Liver (tissue), 8 donors: ENCODE measurements at regions not wholly inside any gene's neighbourhood (a gene's known extent, or its start where the extent isn't known, plus 50 kb on each side); places are given as distances from the start of the nearest gene placed in this dataset.

Experiments
- DNase-seq: peaks from one replicate; pipeline ENCODE4 v3.0.0-alpha.2; 2017; ENCODE audit warnings: low spot score
- H3K27ac ChIP-seq, 2 donors: one replicate each; pipeline ENCODE4 v1.7.0; 2013; ENCODE audit warnings: inconsistent platforms in 2 of 2, low read length in 2 of 2, control low read depth in 1 of 2, low read depth in 1 of 2, mild to moderate bottlenecking in 1 of 2
- H3K27me3 ChIP-seq, 4 donors: one replicate each; pipeline versions ENCODE4 v1.6.1 to v1.7.0; 2013; ENCODE audit warnings: low read length in 3 of 4, inconsistent platforms in 1 of 4, mild to moderate bottlenecking in 1 of 4, moderate library complexity in 1 of 4; ENCODE audit not compliant: control insufficient read depth in 4 of 4, insufficient read depth in 4 of 4
- H3K36me3 ChIP-seq, 4 donors: one replicate each; pipeline versions ENCODE4 v1.6.1 to v1.7.0; 2013; ENCODE audit warnings: low read length in 3 of 4, mild to moderate bottlenecking in 3 of 4, low read depth in 1 of 4, moderate library complexity in 1 of 4; ENCODE audit not compliant: control insufficient read depth in 4 of 4, insufficient read depth in 3 of 4
- H3K4me1 ChIP-seq, 4 donors: one replicate each; pipeline versions ENCODE4 v1.6.1 to v1.7.0; 2013; ENCODE audit warnings: low read length in 3 of 4, mild to moderate bottlenecking in 3 of 4, moderate library complexity in 1 of 4; ENCODE audit not compliant: control insufficient read depth in 4 of 4, insufficient read depth in 4 of 4
- H3K4me3 ChIP-seq, 3 donors: one replicate each; pipeline versions ENCODE4 v1.6.1 to v1.7.0; 2013; ENCODE audit warnings: low read length in 3 of 3, control low read depth in 1 of 3, low read depth in 1 of 3, mild to moderate bottlenecking in 1 of 3
- H3K9ac ChIP-seq, 2 donors: one replicate each; pipeline ENCODE4 v1.7.0; 2013; ENCODE audit warnings: low read length in 2 of 2, mild to moderate bottlenecking in 2 of 2, moderate library complexity in 2 of 2, control low read depth in 1 of 2, low read depth in 1 of 2
- H3K9me3 ChIP-seq, 4 donors: one replicate each; pipeline versions ENCODE4 v1.6.1 to v1.7.0; 2013; ENCODE audit warnings: low read length in 3 of 4; ENCODE audit not compliant: control insufficient read depth in 4 of 4
- CTCF ChIP-seq: fragments of 150-350 bp; IDR thresholded peaks from 2 replicates; pipeline ENCODE4 v1.5.1; 2017; ENCODE audit warnings: improper control_type of control experiment, low read depth, low read length; ENCODE audit not compliant: missing input control
- EGR1 ChIP-seq, 2 donors: IDR thresholded peaks; 2 replicates each; pipeline ENCODE4 v1.6.1; 2016 to 2018; ENCODE audit warnings: antibody characterized with exemption in 2 of 2, low read depth in 2 of 2
- FOXA1 ChIP-seq: IDR thresholded peaks from 2 replicates; pipeline ENCODE4 v1.6.1; 2016; ENCODE audit warnings: antibody characterized with exemption
- FOXA2 ChIP-seq: IDR thresholded peaks from 2 replicates; pipeline ENCODE4 v1.6.1; 2016; ENCODE audit warnings: antibody characterized with exemption
- GABPA ChIP-seq, 2 donors: IDR thresholded peaks in 1 of 2; conservative IDR thresholded peaks in 1 of 2; 2 replicates each; pipeline ENCODE4 v1.6.1; 2016; ENCODE audit warnings: antibody characterized with exemption in 2 of 2, mild to moderate bottlenecking in 1 of 2, moderate library complexity in 1 of 2
- HNF4A ChIP-seq, 2 donors: conservative IDR thresholded peaks; 2 replicates each; pipeline ENCODE4 v1.6.1; 2016; ENCODE audit warnings: antibody characterized with exemption in 2 of 2, mild to moderate bottlenecking in 2 of 2
- HNF4G ChIP-seq: IDR thresholded peaks from 2 replicates; pipeline ENCODE4 v1.6.1; 2016; ENCODE audit warnings: antibody characterized with exemption
- JUND ChIP-seq, 2 donors: IDR thresholded peaks; 2 replicates each; pipeline ENCODE4 v1.6.1; 2016; ENCODE audit warnings: antibody characterized with exemption in 2 of 2
- NR2F2 ChIP-seq: IDR thresholded peaks from 2 replicates; pipeline ENCODE4 v1.6.1; 2016; ENCODE audit warnings: antibody characterized with exemption
- RAD21 ChIP-seq, 2 donors: IDR thresholded peaks; 2 replicates each; pipeline ENCODE4 v1.6.1; 2016; ENCODE audit warnings: antibody characterized with exemption in 2 of 2, mild to moderate bottlenecking in 2 of 2
- RXRA ChIP-seq, 2 donors: IDR thresholded peaks; 2 replicates each; pipeline ENCODE4 v1.6.1; 2017 to 2018; ENCODE audit warnings: antibody characterized with exemption in 2 of 2, mild to moderate bottlenecking in 1 of 2
- SP1 ChIP-seq: IDR thresholded peaks from 2 replicates; pipeline ENCODE4 v1.6.1; 2018; ENCODE audit warnings: antibody characterized with exemption, mild to moderate bottlenecking
- TAF1 ChIP-seq: conservative IDR thresholded peaks from 2 replicates; pipeline ENCODE4 v1.6.1; 2016; ENCODE audit warnings: antibody characterized with exemption, mild to moderate bottlenecking
- YY1 ChIP-seq: IDR thresholded peaks from 2 replicates; pipeline ENCODE4 v1.6.1; 2016; ENCODE audit warnings: antibody characterized with exemption, mild to moderate bottlenecking
- WGBS: extraction: QIAGEN DNeasy Blood & Tissue Kit; methylation state at CpG from one replicate; pipeline ENCODE4 v1.1.7; 2013; 5-methylcytosine and 5-hydroxymethylcytosine counted together
- TF ChIP-seq, protein P1 (sequence below): IDR thresholded peaks from 2 replicates; pipeline ENCODE4 v1.6.1; 2016; ENCODE audit warnings: antibody characterized with exemption
- TF ChIP-seq, protein P2 (sequence below): IDR thresholded peaks from 2 replicates; pipeline ENCODE4 v1.6.1; 2016; ENCODE audit warnings: antibody characterized with exemption, mild to moderate bottlenecking
- TF ChIP-seq, protein P3 (sequence below): IDR thresholded peaks from 2 replicates; pipeline ENCODE4 v1.6.1; 2016; ENCODE audit warnings: antibody characterized with exemption
- TF ChIP-seq, protein P4 (sequence below): IDR thresholded peaks from 2 replicates; pipeline ENCODE4 v1.6.1; 2016; ENCODE audit warnings: antibody characterized with exemption
- donor health status: healthy.
- donor health status: healthy.
- donor health status: healthy.
- donor health status: healthy.
- donor health status: healthy.

DNA sequence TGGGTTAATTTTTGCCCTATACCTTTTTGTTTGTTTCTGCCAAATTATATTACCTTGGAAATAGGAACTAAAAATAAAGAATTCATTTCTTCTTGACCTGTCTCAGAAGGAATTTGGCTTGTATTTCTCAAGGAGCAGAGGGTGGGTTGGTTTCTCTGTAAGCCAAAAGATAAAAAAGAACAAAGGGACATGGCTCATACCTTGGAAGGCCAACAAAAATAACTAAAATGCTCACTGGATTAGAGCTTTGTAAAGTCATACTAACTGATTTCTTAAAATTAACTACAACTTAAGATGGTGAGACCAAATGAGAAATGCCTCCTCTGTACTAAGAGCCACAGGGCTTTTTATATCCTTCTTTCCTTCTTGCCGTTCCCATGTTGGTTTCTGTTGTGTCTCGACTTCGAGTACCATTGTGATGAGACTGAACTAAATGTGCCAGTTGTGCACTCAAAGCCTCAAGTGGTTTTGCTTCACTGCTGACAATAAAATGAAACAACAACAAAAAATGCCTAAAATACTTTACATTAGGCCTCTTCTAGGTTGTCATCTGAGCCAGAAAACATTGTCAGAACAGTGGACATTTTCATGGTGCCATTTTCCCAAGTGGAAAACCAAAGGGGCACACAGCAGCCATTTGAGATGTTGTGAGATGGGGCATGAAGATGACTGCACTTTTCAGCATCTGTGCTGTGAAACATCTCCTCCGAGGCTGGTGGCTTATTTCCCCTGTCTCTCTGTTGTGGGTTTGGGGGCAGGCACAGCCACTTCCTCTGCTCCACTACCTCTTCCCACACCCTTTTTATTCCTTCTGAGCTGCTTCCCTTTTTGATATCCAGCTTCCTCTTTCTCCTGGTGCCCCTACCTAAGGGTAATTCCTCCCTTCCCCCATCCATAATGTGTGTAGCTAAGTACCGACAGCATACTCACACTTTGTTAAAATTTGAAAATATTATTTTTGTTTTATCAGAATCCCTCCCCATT, 51.8 kb upstream of the AGR3 start:
- WGBS: 83% methylated on average over 5 of the region's 5 CpGs
- H3K27me3 ChIP-seq: peaks cover 0 to 4% (median 0%) of the 10 kb centered on the region in 4 donors
- no peak overlapping the region for H3K4me3 ChIP-seq
- no peak for DNase-seq
- no peak overlapping the region for H3K9ac ChIP-seq
- H3K9me3 ChIP-seq: no peaks in the 10 kb centered on the region
- TF ChIP-seq, protein P1, sequence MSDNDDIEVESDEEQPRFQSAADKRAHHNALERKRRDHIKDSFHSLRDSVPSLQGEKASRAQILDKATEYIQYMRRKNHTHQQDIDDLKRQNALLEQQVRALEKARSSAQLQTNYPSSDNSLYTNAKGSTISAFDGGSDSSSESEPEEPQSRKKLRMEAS: no peak
- no peak for TF ChIP-seq YY1
- TF ChIP-seq TAF1: no peak
- TF ChIP-seq, protein P2, sequence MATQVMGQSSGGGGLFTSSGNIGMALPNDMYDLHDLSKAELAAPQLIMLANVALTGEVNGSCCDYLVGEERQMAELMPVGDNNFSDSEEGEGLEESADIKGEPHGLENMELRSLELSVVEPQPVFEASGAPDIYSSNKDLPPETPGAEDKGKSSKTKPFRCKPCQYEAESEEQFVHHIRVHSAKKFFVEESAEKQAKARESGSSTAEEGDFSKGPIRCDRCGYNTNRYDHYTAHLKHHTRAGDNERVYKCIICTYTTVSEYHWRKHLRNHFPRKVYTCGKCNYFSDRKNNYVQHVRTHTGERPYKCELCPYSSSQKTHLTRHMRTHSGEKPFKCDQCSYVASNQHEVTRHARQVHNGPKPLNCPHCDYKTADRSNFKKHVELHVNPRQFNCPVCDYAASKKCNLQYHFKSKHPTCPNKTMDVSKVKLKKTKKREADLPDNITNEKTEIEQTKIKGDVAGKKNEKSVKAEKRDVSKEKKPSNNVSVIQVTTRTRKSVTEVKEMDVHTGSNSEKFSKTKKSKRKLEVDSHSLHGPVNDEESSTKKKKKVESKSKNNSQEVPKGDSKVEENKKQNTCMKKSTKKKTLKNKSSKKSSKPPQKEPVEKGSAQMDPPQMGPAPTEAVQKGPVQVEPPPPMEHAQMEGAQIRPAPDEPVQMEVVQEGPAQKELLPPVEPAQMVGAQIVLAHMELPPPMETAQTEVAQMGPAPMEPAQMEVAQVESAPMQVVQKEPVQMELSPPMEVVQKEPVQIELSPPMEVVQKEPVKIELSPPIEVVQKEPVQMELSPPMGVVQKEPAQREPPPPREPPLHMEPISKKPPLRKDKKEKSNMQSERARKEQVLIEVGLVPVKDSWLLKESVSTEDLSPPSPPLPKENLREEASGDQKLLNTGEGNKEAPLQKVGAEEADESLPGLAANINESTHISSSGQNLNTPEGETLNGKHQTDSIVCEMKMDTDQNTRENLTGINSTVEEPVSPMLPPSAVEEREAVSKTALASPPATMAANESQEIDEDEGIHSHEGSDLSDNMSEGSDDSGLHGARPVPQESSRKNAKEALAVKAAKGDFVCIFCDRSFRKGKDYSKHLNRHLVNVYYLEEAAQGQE: no peak
- TF ChIP-seq NR2F2: no peak
- no peak for TF ChIP-seq HNF4G
- TF ChIP-seq EGR1 (IDR thresholded peaks at IDR 0.05; ENCODE audit: low read depth in 2 of 2): no peak
- no peak for TF ChIP-seq FOXA1
- TF ChIP-seq SP1: no peak
- TF ChIP-seq, protein P3, sequence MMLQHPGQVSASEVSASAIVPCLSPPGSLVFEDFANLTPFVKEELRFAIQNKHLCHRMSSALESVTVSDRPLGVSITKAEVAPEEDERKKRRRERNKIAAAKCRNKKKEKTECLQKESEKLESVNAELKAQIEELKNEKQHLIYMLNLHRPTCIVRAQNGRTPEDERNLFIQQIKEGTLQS: no peak
- TF ChIP-seq, protein P4, sequence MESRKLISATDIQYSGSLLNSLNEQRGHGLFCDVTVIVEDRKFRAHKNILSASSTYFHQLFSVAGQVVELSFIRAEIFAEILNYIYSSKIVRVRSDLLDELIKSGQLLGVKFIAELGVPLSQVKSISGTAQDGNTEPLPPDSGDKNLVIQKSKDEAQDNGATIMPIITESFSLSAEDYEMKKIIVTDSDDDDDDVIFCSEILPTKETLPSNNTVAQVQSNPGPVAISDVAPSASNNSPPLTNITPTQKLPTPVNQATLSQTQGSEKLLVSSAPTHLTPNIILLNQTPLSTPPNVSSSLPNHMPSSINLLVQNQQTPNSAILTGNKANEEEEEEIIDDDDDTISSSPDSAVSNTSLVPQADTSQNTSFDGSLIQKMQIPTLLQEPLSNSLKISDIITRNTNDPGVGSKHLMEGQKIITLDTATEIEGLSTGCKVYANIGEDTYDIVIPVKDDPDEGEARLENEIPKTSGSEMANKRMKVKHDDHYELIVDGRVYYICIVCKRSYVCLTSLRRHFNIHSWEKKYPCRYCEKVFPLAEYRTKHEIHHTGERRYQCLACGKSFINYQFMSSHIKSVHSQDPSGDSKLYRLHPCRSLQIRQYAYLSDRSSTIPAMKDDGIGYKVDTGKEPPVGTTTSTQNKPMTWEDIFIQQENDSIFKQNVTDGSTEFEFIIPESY: no peak
- TF ChIP-seq RAD21 (IDR thresholded peaks at IDR 0.05): no peak
- no peak for TF ChIP-seq JUND (IDR thresholded peaks at IDR 0.05)
- no peak for TF ChIP-seq CTCF
- TF ChIP-seq FOXA2: no peak
- no peak for TF ChIP-seq HNF4A (conservative IDR thresholded peaks at IDR 0.05)
- no peak for TF ChIP-seq GABPA (IDR thresholded peaks at IDR 0.05 in 1 of 2, conservative IDR thresholded peaks at IDR 0.05 in 1 of 2)
- TF ChIP-seq RXRA (IDR thresholded peaks at IDR 0.05): no peak
- H3K36me3 ChIP-seq: no peaks in the 10 kb centered on the region
- H3K4me1 ChIP-seq: no peaks in the 10 kb centered on the region
- H3K27ac ChIP-seq: no peak overlapping the region
